Tibial nerve (tissue), 4 donors: ENCODE measurements at regions not wholly inside any gene's neighbourhood (a gene's known extent, or its start where the extent isn't known, plus 50 kb on each side); places are given as distances from the start of the nearest gene placed in this dataset.
"Not testable (repeated sequence)": the region's sequence is repeated elsewhere in the genome, so short reads cannot be mapped to it uniquely, and the experiment has no call there.

Experiments
- DNase-seq, 2 donors: peaks; one replicate each; pipeline ENCODE4 v3.0.0-alpha.2; 2019; ENCODE audit warnings: low spot score in 2 of 2
- H3K27ac ChIP-seq, 4 donors: fragments of 200-600 bp; sonication (generic) in 3 of 4; one replicate each; pipeline ENCODE4 v1.5.1; 2017 to 2019; ENCODE audit warnings: mild to moderate bottlenecking in 1 of 4
- H3K27me3 ChIP-seq, 2 donors: fragments of 200-600 bp; sonication (generic) in 1 of 2; one replicate each; pipeline versions ENCODE4 v1.5.1 to v1.6.0; 2017 to 2019
- H3K36me3 ChIP-seq, 3 donors: fragments of 200-600 bp; sonication (generic); one replicate each; pipeline ENCODE4 v1.5.1; 2018 to 2019
- H3K4me1 ChIP-seq, 4 donors: fragments of 200-600 bp; sonication (generic) in 3 of 4; one replicate each; pipeline ENCODE4 v1.5.1; 2017 to 2019
- H3K4me3 ChIP-seq, 4 donors: fragments of 200-600 bp; sonication (generic) in 3 of 4; one replicate each; pipeline ENCODE4 v1.5.1; 2017 to 2019; ENCODE audit warnings: mild to moderate bottlenecking in 1 of 4, moderate library complexity in 1 of 4
- H3K9me3 ChIP-seq, 4 donors: fragments of 200-600 bp; sonication (generic) in 3 of 4; one replicate each; pipeline ENCODE4 v1.5.1; 2017 to 2019
- EP300 ChIP-seq, 2 donors: sonication (generic); formaldehyde crosslinking; IDR thresholded peaks; one replicate each; pipeline ENCODE4 v1.6.1; 2017; ENCODE audit warnings: antibody characterized with exemption in 2 of 2, mild to moderate bottlenecking in 1 of 2
- POLR2A ChIP-seq, 2 donors: fragments of 450-650 bp; IDR thresholded peaks; one replicate each; pipeline ENCODE4 v1.6.1; 2017; ENCODE audit warnings: antibody characterized with exemption in 2 of 2, mild to moderate bottlenecking in 2 of 2, moderate library complexity in 2 of 2
- WGBS, 2 donors: methylation state at CpG; one replicate each; pipeline ENCODE4 v1.1.5; 2018; 5-methylcytosine and 5-hydroxymethylcytosine counted together
- TF ChIP-seq, protein P1 (sequence below), 5 experiments: fragments of 200-600 bp in 3 of 5; fragments of 450-650 bp in 2 of 5; sonication (generic) in 3 of 5; IDR thresholded peaks; one replicate each; pipeline ENCODE4 v1.5.1; 2016 to 2019; ENCODE audit warnings: antibody characterized with exemption in 5 of 5, mild to moderate bottlenecking in 3 of 5, moderate library complexity in 2 of 5

DNA sequence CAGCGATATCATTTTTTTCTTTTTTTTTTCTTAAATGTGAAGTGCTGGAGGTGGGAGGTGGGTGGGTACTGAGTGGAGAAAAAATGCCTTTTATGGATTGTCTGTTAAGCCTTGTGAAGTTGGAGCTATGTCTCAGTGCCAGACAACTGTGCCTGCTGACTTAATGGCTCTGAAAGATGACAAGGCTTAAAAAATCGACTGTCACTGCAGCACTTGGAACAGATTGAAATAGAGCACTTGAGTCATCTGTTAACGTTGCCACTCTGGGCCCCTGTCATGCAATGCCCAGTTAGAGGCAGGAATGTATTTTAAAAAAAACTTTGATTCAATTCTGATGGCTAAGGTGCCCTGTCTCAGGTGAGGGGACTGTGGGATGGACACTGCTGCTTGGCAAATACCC is 108.2 kb upstream of the HS3ST2 start:
- no peaks in the 10 kb centered on the region for H3K4me1 ChIP-seq
- no peak overlapping the region for H3K27ac ChIP-seq
- DNase-seq = no peak
- no peaks in the 10 kb centered on the region for H3K27me3 ChIP-seq
- H3K36me3 ChIP-seq = no peaks in the 10 kb centered on the region
- H3K9me3 ChIP-seq = peaks cover 0 to 3% (median 0%) of the 10 kb centered on the region in 4 donors
- TF ChIP-seq, protein P1, sequence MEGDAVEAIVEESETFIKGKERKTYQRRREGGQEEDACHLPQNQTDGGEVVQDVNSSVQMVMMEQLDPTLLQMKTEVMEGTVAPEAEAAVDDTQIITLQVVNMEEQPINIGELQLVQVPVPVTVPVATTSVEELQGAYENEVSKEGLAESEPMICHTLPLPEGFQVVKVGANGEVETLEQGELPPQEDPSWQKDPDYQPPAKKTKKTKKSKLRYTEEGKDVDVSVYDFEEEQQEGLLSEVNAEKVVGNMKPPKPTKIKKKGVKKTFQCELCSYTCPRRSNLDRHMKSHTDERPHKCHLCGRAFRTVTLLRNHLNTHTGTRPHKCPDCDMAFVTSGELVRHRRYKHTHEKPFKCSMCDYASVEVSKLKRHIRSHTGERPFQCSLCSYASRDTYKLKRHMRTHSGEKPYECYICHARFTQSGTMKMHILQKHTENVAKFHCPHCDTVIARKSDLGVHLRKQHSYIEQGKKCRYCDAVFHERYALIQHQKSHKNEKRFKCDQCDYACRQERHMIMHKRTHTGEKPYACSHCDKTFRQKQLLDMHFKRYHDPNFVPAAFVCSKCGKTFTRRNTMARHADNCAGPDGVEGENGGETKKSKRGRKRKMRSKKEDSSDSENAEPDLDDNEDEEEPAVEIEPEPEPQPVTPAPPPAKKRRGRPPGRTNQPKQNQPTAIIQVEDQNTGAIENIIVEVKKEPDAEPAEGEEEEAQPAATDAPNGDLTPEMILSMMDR (IDR thresholded peaks at IDR 0.05) = no peak
- TF ChIP-seq EP300 (IDR thresholded peaks at IDR 0.05) (no peak), POLR2A (IDR thresholded peaks at IDR 0.05) (no peak)
- no peak overlapping the region for H3K4me3 ChIP-seq
- 67 to 72% methylated on average over 3 of the region's 3 CpGs for WGBS, 2 donors

DNA sequence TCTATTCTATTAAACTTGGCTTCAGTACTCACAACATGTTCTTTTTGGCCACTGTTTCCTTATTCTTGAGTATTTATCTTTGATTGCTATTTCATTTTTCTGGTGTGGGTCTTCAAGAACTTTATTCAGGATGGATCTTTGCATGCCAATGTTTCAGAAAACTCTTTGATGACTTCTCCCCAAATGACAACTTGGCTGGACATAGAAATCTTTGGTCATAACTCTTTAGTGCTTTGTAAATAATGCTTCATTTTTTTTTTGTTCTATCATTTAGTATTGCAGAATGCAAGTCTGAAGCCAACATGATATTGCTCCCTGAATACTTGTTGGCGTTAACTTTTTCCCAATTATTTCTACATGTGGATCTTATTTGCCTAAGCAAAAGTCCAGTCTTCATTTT is 103.6 kb upstream of the HS3ST2 start:
- no peaks in the 10 kb centered on the region for H3K36me3 ChIP-seq
- peaks cover 0 to 27% (median 5%) of the 10 kb centered on the region in 4 donors for H3K9me3 ChIP-seq
- no peak for DNase-seq
- no peak overlapping the region for H3K27ac ChIP-seq
- TF ChIP-seq POLR2A (IDR thresholded peaks at IDR 0.05) (no peak), EP300 (IDR thresholded peaks at IDR 0.05) (no peak)
- TF ChIP-seq, protein P1 (IDR thresholded peaks at IDR 0.05) = no peak
- H3K4me1 ChIP-seq = no peaks in the 10 kb centered on the region
- H3K4me3 ChIP-seq = no peak overlapping the region
- 55 to 75% methylated on average over 1 of the region's 1 CpG for WGBS, 2 donors
- no peaks in the 10 kb centered on the region for H3K27me3 ChIP-seq

DNA sequence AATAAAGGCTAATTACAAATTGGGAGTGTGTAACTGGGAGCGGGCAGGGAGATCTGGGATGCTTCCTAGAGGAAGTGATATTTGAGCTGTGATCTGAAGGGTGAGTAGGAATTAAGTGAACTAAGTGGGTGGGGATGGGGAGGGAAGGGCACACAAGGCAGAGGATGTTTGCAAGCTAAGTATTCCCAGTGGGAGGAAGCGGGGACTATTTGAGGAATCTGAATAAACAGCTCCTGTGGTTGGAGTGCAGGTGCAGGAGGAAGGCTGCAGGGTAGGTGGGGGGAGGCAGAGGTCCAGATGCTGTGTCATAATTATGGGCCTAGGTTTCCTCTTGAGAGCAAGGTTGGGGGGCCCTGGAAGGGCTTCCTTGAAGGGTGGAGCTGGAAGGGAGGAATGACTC is 102.1 kb upstream of the HS3ST2 start:
- no peaks in the 10 kb centered on the region for H3K27me3 ChIP-seq
- 73 to 84% methylated on average over 2 of the region's 2 CpGs for WGBS, 2 donors
- TF ChIP-seq POLR2A (IDR thresholded peaks at IDR 0.05) = no peak
- TF ChIP-seq, protein P1 (IDR thresholded peaks at IDR 0.05) = no peak
- no peak for TF ChIP-seq EP300 (IDR thresholded peaks at IDR 0.05)
- H3K4me3 ChIP-seq = no peak overlapping the region
- no peaks in the 10 kb centered on the region for H3K4me1 ChIP-seq
- H3K27ac ChIP-seq = no peak overlapping the region
- DNase-seq = no peak
- no peaks in the 10 kb centered on the region for H3K36me3 ChIP-seq
- peaks cover 0 to 27% (median 5%) of the 10 kb centered on the region in 4 donors for H3K9me3 ChIP-seq

DNA sequence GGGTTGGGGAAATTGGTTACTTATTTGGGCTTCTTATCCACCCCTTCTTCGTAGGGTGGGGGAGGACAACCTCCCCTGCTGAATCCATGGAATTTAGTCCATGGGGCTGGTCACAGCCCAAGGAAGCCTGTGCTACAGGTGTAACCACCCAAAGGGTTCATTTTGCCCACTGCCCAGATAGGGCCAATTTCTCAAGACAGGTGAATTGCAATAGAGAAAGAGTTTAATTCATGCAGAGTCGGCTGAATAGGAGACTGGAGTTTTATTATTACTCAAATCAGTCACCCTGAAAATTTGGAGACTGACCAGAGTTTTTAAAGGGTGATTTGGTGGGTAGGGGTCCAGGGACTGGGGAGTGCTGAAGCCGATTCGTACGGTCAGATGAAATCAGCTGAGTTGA is 101.5 kb upstream of the HS3ST2 start:
- no peak for TF ChIP-seq POLR2A (IDR thresholded peaks at IDR 0.05)
- TF ChIP-seq EP300 (IDR thresholded peaks at IDR 0.05) = no peak
- TF ChIP-seq, protein P1 (IDR thresholded peaks at IDR 0.05) = no peak
- 87 to 89% methylated on average over 5 of the region's 5 CpGs for WGBS, 2 donors
- Histone ChIP-seq H3K4me3 (no peak overlapping the region), H3K4me1 (no peaks in the 10 kb centered on the region), H3K9me3 (peaks cover 0 to 27% (median 5%) of the 10 kb centered on the region in 4 donors), H3K27ac (no peak overlapping the region), H3K27me3 (no peaks in the 10 kb centered on the region), H3K36me3 (no peaks in the 10 kb centered on the region)
- no peak for DNase-seq

DNA sequence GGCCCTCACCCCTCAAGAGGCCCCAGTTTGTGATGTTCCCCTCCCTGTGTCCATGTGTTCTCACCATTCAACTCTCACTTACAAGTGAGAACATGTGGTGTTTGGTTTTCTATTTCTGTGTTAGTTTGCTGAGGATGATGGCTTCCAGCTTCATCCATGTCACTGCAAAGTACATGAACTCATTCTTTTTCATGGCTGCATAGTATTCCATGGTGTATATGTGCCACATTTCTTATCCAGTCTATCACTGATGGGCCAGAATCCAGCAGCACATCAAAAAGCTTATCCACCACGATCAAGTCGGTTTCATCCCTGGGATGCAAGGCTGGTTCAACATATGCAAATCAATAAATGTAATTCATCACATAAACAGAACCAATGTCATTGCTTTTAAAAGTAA is 95.4 kb upstream of the HS3ST2 start:
- H3K9me3 ChIP-seq = peaks cover 0 to 10% (median 0%) of the 10 kb centered on the region in 4 donors
- H3K4me3 ChIP-seq, H3K27ac ChIP-seq, H3K4me1 ChIP-seq, H3K36me3 ChIP-seq, H3K27me3 ChIP-seq, DNase-seq: not testable (repeated sequence)
- WGBS, 2 donors = 89 to 92% methylated on average over 2 of the region's 2 CpGs

DNA sequence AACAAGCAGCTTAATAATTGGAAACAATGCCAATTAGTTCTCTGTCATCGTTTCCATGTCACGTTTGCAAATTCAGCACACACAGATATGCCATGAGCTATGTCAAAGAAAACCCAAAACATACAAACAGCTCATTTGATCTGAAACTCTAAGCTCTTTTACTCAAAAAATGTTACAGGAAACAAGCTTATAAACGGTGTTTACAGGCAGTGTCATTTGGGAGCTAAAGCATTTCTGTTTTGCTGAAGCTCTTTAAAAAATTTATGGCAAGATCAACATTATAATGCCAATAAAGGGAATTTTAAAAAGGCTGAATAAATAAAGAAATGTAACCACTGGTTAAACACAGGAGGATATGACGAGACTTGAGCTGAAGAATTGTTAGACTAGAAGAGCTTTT is 94.0 kb upstream of the HS3ST2 start:
- WGBS, 2 donors = 47 to 51% methylated on average over 4 of the region's 4 CpGs

More for the DNA sequence above, 94.0 kb upstream of the HS3ST2 start:
- H3K4me3 ChIP-seq = no peak overlapping the region
- no peaks in the 10 kb centered on the region for H3K36me3 ChIP-seq
- peaks cover 0 to 8% (median 0%) of the 10 kb centered on the region in 4 donors for H3K9me3 ChIP-seq
- no peaks in the 10 kb centered on the region for H3K4me1 ChIP-seq
- TF ChIP-seq, protein P1 (IDR thresholded peaks at IDR 0.05) = no peak
- no peak for TF ChIP-seq POLR2A (IDR thresholded peaks at IDR 0.05)
- TF ChIP-seq EP300 (IDR thresholded peaks at IDR 0.05) = no peak
- H3K27me3 ChIP-seq = no peaks in the 10 kb centered on the region
- H3K27ac ChIP-seq = no peak overlapping the region
- no peak for DNase-seq
